ENCODE measurements at regions not wholly inside any gene's neighbourhood (a gene's known extent, or its start where the extent isn't known, plus 50 kb on each side); places are given as distances from the start of the nearest gene placed in this dataset.

DNA sequence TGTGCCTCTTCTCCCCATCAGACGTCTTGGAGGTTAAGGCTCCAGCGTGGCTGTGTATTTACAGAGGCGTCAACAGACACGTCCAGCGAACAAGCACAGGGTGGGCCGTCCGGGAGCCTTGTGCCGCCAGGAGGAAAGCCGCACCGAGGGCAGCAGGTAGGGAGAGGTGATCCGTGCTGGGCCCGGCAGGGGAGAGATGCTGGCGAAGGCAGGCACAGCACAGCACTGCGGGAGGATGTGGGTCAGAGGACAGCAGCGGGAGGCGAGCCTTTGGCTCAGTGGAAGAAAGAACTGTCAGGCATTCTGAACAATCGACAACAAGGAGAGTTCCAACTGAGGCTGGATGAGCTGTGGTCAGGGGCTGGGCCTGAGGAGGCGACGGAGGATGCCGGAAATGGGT lies 144.1 kb upstream of the TNR start:
- TF ChIP-seq CTCF (IDR thresholded peaks at IDR 0.05; ENCODE audit: insufficient read depth, low read length, poor library complexity, severe bottlenecking), result no peak
- TF ChIP-seq EZH2phosphoT487 (conservative IDR thresholded peaks at IDR 0.05; ENCODE audit: low read length), result no peak

All from SU-DHL-6 (cell line).